DMS53 treated with DMSO at 0.1 percent for 48 hours (cell line): ENCODE measurements at regions not wholly inside any gene's neighbourhood (a gene's known extent, or its start where the extent isn't known, plus 50 kb on each side); places are given as distances from the start of the nearest gene placed in this dataset.
"Not testable (repeated sequence)": the region's sequence is repeated elsewhere in the genome, so short reads cannot be mapped to it uniquely, and the experiment has no call there.

Experiments
- DNase-seq: peaks from one replicate; lab custom pipeline; 2025; ENCODE audit not compliant: unreplicated experiment; lab: John Stamatoyannopoulos, UW

DNA sequence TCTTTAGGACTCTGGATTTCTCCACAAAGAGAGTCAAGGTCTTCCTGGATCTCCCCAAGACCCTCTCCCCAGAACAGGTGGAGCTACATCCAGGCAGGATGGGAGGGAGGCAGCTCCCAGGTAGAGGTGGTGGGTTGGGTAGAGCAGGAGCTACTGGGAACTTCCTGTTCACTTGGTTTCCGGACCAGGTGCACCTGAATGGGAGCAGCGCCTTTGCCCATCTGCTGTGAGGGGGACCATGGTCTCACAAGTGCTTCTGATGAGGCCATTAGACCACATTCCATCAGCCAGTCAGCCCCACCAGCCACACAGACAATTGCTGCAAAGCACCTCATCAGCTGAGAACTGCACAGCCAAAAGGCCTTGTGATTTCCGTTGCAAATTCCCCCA lies 188.8 kb downstream of the MATN1 start:
- DNase-seq: no peak

DNA sequence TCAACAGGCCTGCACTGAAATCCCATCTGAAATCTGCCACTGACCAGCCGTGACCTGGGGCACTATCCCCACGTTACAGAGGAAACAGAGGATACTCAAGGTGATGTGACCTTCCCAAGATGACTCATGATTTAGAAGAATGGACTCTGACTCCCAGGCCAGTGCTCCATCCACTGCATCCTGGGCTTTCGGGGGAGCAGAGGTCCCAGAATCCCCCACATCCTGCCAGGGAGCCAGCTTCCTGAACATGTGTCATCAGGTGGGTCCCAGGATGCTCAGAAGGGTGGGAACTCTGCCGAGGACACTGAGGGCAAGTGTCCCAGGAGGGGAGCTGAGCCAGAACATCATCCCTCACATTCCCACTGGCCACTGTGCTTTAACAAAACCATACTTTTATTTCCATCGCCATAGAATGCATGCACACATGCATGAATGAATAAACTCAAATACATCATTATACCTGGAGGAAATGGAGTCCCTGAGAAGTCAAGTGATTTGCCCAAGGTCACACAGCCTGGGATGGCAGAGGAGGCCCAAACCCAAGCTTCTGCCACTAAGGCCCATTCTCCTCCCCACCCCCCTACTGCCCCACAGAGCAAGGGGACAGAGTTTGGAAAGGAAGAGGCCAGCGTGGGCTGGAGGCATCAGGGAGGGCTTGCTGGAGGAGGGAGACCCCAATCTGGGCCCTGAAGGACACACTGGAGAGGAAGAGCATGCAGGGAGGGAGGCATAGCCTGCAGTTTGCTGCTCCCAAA lies 189.4 kb downstream of the MATN1 start:
- no peak for DNase-seq

DNA sequence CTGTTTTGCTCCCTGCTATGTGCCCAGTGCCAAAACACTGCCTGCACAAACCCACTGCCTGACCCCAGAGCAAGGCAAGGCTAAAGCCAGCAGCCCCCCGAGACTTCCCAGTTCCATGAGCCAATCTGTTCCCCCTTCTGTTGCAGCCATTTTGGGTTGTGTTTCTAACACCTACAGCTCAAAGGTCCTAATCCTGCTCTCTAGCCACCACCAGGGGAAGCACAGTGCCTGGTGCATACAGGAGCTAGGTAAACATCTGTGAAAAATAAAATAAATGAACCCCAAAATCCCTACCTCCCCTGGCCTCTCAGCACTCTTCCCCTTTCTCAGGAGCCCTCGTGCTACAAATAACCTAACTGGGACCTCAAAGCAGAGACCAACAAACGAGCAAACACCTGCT lies 190.2 kb downstream of the MATN1 start:
- no peak for DNase-seq

DNA sequence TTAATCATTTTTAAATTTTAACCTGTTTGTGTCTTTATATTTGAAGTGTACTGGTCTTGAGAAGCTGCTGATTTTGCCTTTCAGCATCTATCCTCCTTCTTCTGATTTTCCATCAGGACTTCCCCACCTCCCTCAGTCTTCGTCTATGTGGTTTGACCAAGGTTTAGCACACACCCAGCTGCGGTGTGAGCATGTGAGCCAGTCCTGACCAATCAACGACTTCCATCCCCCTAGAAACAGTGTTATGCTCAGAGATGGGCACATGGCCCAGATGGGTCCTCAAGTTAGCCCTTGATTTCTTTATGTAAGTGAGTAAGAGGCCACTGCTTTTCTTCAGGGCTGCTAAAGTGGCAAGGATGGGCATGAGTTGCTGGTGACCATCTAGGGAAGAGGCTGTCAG lies 190.8 kb downstream of the MATN1 start:
- DNase-seq: no peak

DNA sequence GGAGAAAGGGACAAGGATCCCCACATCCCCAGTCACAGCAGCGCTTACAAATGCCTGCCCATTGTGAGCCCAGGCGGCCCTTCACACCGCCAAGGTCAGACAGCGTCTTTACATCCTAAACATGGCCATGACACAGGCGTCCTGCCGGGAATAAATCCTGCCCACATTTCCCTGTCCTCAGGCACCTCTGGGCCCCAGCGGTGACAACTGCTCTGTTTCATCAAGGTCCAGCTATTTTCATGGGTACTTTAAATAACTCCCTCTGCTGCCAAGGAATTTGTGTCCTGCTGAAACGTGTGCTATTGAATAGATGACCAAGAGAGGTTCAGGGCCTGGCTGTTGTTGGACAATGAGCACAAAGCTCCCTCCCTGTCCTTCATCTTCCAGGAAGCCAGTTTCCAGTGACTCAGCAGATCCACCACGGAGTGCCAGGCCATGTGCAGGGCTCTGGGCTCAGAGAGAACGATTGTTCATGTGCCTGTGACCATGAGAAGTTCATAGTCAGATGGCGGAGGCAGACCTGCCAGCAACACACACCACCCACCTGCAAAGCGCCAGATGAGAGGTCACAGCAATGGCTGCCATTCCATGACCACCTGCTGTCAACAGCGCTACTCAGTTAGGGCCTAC lies 195.8 kb downstream of the MATN1 start:
- DNase-seq: no peak

DNA sequence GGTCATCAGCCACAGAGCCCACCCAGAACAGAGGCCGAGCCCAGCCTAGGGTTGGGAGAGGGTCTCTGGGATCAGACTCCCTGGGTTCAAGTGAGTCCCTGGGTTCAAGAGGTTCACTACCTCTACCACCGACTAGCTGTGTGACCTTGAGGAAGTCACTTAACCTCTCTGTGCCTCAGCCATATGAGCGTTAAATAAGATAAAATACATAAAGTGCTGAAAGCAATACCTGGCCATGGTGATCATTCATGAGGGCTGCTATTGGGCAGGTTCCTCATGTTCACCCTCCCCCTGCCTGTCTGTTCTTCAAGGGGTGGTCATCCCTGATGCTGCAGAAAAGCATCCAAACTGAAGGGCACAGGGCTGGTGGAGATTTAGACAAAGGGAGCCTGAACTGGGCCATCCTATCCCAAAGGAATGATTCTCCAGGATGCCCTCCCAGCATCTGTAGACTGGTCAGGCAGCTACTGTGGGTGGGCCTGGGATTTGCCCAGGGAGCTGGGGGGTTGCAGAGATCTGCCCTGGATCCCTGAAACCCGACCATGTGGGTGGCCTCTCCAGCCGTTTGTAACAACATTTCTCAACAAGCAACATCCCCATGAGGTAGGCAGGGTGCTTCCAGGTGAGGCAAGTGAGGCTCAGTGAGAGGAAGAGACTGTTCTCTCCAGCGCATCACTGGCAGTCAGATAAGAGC lies 196.6 kb downstream of the MATN1 start:
- DNase-seq: no peak

DNA sequence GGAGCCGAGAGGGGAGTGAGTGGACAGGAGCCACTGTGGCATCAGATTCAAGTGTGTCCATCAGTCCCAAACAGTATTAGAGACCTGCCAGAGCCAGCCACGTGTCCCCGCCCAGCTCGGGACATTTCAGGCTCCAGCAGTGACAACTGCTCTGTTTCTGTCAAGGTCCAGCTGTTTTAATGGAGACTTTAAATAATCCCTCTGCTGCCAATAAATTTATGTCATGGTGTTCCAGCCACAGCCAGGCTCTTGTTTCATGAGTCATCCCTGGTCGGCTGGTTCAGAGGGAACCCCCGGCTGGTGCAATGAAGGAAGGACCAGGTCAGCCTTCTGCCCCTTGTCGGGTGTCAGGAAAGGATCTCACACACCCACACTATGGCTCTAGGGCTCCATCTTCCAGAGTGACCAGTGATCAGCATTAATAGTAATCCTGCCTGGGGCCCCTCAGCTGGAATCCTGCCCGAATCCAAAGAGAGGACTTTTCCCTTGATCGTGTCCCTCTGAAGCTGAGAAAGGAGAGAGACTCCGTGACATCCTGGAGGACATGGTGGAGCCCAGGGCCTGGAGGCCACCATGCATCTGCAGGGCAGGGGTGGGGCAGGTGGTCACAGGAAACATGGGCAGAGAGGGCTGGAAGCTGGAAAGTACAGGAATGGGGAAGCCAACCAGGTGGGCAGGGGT lies 197.3 kb downstream of the MATN1 start:
- no peak for DNase-seq

DNA sequence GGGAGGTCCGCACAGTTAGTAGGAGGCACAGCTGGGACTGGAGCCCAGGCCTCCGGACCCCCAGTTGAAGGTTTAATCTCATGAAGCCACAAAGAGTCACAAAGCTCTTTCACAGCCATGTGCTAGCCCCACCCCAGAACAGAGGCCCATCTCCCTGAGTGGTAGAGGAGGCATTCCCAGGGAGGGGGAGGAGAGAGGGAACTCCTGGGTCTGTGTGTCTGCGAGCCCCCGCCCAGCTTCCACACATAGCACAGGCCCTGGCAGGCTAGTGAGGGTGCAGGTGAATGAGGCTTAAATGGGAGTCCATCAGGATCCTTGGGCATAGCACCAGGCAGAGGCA lies 197.8 kb downstream of the MATN1 start:
- no peak for DNase-seq

DNA sequence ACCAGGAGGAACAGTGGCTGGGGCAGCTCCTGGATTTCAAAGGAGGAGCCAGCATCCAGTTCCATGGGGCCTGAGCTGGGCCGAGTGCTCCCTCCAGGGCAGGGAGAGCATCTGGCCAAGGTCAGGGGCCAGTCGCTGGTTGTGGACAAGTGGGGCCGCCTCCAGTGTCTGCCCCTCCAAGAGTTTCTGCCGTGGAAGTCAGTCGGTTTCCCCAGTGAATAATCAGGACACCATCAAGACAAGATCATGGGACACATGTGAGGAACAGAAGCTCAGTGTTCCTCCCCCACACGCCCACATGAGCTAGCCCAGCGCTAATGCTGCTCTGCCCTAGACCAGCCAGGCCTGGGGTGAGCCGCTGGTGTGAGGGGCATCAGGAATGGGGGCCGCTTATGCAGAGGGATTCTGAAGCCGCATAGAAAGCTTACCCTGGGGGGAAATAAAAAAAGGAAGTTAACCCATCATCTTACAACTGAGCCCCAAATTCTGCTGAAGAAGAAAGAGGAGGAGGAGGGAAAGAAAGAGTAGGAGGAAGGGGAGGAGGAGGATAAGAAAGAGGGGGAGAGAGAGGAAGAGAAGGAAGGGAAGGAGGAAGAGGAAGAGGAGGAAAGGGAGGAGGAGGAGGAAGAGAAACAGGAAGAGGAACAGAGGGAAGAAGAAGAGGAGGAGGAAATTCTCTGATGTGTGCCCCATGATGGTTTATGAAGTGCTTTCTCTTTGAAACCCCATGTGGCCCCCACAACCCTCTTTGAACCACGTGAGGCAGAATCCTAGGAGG lies 198.4 kb downstream of the MATN1 start:
- DNase-seq: no peak

DNA sequence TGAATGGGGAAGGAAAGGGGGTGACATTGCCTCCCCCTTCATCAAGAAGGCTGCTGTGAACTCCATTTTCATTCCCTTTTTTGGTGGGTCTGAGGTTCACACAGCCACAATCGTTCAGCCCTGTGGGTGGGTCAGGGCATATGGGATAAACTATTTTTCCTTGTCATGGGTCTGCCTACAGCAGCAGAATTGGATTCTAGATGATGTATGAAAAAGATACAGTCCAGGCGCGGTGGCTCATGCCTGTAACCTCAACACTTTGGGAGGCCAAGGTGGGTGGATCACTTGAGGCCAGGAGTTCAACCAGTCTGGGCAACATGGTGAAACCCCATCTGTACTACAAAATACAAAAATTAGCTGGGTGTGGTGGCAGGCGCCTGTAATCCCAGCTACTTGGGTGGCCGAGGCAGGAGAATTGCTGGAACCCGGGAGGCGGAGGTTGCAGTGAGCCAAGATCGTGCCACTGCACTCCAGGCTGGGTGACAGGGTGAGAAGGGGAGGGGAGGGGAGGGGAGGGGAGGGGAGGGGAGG lies 199.3 kb downstream of the MATN1 start:
- DNase-seq: not testable (repeated sequence)

DNA sequence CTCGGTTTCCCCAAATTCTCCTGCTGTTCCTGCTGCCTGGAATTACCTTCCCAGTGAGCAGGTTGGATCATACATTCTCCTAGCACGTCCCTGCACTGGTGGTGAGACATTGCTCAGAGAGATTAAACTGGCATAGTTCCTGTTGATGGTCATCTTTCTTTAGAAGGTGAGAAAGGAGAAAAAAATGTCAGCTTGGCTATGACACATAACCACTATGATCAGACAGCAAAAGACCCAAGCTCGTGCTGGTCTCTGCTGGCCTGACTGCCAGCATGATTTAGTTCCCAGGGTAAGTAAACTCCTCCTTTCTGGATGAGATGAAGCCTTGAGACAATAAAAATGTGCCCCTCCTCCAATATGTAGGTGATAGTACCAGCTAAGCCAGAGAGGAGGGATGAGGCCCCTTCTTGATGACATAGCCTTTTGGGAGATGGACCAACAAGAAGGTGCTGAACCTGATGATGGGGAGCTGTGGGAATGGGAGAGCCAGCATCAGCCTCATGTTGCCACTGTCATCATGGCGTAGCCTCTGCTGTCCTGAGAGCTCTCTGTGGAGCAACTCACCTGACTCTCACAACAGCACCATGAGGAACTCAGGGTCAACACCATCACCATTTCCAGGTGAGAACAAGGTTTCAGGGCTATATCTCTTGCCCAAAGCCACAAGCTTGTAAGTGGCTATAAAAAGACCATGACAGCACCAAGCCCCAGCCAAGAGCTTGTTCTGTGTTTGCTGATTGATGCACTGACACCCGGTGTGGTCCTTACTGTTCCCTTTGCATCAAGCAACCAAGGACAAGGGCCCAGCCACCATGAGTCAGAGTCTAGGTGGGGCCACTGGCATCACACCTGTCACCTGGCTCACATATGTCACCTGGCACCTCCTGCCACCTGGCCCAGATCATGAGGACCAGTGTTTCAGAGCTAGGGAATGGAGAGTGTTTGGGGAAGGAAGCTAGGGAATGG lies 200.0 kb downstream of the MATN1 start:
- no peak for DNase-seq

DNA sequence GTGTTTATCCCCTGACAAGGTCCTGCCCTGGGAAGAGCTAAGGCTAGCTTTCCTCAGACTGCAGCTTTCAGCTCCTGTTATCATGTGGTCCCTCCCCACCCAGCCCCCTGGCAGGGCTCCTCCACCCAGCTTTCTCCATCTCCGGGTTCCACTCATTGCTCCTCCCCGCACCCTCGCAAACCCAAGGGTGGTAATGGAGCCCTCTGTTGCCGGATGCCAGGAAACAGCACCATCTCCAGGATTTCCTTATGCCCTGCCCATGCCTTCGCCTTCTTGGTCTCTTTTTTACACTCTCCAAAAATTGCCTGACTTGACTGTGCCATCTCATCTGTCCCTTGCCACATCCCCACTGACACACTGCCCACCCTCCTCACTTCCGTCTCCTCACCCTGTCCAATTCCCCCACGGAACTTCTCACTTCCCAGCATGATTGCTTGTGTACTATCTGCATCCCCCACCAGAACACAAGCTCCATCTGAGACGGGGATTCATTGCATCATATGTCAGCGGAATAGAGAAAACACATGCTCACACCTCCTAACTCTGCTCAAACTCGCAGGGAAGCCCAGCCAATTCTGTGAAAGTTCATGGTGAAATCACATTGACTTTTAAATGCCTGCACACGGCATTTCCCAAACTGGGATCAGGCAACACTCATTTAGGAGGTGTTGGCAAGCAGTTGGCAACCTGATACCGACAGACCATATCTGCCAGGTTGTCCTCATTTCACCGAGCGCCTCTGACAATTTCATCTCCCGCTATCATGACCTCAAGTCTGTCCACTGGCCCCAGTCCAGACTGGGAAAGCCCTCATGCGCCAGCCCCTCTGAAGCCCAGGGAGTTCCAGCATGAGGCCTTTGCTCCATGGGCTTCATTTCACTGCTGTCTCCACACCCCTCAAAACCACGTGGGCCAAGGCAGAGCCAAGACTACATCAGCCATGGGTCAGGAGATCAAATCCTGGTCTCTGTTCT lies 201.1 kb downstream of the MATN1 start:
- no peak for DNase-seq

DNA sequence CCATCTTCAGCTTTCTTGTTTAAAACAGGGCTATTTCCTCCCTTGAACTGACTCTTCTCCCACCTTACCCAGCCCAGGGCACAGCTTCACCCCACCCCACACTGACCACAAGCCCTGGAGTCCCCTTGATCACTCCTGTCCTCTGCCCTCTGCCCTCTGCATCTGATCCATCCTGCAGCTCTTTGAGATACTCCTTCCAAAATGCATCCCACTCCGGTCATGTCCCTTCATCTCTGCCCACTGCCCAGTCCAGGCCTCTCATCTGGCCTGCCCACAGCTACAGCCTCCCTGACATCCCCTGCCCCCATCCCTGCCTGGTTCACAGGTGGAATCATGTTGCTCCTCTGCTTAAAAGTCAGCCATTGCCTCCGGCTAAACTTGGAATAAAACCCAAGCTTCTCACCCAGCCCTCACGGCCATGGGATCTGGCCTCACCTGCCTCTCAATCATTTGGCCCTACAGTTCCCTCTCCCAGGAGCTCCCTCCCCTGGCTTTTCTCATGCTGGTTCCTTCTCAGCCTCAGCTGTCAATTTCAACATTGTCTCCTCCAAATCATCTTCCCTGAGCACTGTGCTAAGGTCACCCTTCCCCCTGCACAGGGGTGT lies 202.0 kb downstream of the MATN1 start:
- no peak for DNase-seq

DNA sequence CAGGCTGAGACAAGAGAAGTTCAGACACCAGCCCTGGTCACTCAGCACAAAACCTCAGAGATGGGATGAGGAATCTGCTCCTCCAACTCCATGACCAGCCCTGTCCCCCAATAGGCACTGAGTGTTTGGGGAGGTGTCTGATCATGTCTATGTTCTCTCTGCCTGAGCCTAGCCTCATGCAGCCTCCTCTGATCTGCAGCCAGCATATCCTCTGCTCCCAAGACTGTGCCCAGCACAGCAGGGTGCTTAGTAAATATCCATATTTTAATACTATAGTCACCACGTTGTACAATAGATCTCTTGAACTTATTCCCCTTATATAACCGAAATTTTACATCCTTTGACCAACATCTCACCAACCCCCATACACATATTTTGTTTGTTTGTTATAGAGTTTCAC lies 202.9 kb downstream of the MATN1 start:
- no peak for DNase-seq

DNA sequence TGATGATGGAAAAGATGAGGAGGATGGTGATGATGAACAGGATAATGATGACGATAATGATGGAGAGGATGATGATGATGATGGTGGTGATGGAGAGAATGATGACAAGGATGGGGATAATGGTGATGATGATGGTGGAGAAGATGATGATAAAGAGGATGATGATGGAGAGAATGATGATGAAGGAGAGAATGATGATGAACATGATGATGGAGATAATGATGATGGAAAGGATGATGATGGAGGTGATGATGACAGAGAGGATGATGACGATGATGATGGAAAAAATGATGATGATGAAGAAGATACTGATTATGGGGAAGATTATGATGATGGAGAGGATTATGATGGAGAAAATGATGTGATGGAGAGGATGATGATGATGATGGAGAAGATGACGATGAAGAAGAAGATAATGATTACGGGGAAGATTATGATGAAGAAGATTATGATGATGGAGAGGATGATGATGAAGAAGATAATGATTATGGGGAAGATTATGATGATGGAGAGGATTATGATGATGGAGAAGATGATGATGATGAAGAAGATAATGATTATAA lies 204.1 kb downstream of the MATN1 start:
- DNase-seq: no peak

DNA sequence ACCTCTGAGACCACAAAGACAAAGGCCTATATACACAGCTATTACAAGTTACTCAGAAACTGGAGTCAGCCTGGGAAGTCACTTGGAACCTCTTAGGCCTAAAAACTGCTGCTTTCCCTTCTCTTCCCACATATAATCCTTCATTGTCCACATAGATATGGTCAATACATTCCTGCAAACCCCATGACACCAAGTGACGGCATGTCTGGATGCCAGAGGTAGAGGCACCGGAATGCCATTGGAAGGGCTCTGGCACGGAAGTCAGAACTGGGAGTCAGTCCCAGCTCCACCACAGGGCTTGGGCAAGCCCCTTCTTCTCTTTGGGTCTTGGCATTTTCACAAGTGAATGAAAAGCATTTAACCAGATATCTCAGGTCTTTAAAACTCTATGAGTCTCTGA lies 204.7 kb downstream of the MATN1 start:
- DNase-seq: no peak

DNA sequence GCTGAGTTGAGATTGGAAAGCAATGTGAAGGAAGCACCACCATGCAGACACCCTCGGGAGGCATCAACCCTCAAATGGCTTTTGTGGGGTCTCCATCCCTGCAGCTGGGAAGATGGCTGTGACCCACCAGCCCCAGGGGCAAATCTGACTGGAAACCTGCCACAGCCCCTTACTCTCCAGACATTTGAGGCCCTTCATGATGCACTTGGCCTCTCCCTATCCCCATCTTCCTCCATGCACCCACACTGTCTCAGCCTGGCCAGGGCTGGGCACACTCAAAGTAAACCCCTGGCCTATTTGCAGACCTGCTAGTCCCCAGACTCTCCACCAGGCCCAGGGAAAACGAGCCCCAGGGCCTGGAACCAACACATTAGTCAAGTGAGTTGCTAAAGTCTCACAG lies 205.2 kb downstream of the MATN1 start:
- no peak for DNase-seq

DNA sequence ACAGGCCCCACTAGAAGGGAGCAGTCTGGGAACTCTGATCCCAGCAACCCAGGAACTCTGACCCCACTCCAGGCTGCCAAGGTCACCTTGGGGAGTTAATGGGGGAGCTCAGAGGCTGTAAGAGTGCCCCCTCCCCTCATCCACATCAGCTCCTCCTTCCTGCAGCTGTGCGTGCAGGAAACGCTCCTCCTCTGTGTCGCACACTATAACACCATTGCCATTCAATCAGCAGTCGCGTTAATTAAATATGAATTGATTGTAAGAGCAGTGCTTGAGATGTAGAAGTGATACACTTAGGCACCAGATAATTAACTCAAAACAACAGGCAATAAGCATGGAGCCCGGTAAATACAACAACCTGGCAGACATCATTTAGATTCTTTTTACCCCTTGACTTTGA lies 205.7 kb downstream of the MATN1 start:
- DNase-seq: not testable (repeated sequence)
